ENCODE measurements at regions not wholly inside any gene's neighbourhood (a gene's known extent, or its start where the extent isn't known, plus 50 kb on each side); places are given as distances from the start of the nearest gene placed in this dataset.

DNA sequence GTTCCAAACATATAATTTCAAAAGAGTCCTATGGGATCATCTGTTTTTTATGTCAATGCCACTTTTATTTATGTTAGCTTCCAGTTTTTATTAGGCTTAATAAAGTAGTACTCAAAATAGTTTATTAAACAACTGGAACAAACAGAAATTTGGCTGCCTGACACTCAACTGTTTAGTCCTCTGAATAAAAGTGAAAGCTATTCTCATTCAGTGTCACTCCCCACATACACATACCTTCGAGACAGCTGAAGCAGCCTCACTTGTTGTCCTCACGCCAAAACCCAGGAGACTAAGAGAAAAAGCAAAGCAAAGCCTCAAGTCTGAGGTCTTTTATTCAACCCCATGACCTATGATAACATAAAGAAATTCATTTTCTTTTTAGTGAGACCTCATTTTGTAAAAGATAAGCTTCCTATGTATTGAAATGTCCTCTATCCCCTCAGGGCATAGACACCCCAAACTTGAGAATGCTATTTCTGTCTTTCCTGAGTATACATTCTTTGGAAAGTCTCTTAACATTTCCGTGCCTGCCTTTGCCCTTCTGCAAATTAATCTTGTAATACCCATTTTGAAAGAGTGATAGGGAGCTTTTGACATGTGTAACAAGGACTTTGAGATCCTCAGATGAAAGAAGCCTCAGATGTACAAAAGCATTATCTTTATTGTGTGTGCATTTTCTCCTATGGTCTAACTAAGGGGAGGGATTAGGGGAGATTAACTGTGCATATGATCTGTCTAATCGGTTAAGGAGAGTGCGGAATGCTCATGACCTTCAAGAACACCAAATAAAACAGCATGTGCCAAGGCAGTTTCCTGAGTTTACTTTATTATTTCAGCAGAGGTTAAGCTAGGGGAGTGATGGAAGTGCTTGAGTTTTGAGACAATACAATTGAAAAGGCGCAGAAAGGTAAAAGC lies 1523.7 kb upstream of the PIK3C3 start:
- no peak for DNase-seq (ENCODE audit: low read depth in 4 of 4, low spot score in 3 of 4)

DNA sequence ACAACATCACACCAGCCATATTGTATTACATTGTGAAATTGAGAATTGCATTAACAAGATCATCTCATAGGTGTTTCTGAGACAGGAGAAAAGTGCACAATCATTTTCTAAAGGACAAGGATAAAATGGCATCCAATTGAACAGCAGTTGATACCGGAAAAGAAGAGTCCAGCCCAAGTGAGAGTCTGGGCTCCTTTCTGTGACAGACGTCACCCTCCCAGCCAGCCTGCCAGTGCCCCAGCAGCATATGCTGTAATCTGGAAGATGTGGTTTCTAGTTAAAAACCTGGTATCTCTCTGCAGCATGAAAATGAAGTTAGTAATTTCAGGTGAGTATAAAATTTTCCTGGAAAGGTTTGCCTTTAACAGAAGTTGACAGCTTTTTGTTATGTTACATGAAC lies 1531.7 kb upstream of the PIK3C3 start:
- no peak for DNase-seq (ENCODE audit: low read depth in 4 of 4, low spot score in 3 of 4)

DNA sequence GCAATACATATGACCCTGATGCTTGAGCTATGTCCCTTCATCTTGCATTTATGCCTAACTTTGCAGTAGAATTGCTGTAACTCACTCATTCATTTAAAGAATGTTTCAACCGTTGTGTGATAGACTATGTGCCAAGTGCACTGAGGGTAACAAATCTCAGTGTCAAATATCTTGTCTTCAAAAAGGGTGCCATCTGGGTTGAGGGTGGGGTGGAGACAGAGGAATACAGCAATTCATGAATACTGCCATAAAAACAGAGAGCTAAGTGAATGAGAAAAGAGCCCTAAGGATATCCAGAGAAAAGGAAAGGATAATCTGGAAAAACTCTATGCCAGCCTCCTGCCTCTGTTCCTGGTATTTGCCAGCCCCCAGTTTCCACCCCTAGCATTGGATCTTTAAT lies 1534.4 kb upstream of the PIK3C3 start:
- no peak for DNase-seq (ENCODE audit: low read depth in 4 of 4, low spot score in 3 of 4)

DNA sequence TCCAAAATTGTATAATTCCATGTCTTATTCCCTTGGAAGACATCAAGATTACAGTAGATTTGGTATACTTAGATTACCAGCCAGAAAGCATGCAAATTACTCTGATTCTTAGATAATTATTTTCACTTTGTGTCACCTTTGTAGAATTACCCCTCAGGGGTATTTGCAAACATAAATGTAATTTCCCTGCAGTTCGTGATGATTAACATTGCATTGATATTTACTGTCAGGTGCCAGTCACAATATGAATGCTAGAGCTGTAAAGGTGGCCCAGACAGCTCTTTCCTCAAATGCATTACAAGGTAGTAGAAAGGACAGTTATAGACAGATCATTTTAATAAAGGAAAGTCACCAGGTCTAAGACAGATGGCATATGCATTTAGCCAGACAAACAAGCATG lies 1537.5 kb upstream of the PIK3C3 start:
- DNase-seq (ENCODE audit: low read depth in 4 of 4, low spot score in 3 of 4), result no peak

DNA sequence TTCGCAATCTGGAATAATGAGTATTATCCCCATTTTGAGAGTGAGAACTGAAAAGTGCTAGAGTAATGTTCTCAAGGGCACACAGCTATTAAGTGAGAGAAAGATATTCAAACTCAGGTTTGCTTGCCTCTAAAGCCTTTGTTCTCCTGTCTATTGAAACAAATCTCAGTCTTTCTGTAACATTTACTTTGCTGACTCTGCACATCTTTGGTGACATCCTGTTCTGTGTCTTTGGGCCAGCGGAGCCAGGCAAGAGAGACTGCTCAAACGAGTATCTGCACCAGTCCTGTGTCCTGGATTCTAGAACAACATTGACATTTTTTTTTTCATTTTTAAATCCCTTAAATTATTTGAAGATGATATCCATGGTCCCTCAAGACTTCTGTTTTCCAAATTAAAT lies 1539.2 kb upstream of the PIK3C3 start:
- DNase-seq (ENCODE audit: low read depth in 4 of 4, low spot score in 3 of 4), result no peak

DNA sequence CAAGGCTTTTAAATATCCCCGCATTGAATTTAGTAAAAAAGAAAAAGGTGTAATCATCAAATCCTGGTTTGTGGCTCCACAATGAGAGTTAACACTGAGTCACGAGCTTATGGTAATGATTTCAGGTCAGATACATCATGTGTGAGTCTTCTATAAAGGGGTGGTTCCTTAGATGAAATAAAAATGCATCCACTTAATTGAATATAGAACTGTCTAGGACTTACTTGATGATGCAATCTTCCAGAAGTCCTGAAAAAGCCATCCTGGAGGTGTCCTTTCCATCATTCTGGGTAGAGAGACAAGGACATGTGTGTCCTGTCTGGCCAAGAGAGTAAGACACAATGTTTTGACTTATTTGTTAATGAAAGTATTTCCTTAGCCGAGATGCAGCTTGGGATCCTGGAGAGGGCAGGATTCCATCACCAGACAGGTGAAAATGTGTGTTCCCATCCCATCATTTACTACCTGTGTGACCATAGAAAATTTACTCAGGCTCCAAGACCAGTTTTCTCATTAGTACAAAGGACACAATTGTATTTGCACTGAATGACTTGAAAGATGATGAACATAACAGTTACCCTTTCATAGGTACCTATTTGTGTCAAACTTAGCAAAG lies 1539.8 kb upstream of the PIK3C3 start:
- DNase-seq (ENCODE audit: low read depth in 4 of 4, low spot score in 3 of 4), result no peak

DNA sequence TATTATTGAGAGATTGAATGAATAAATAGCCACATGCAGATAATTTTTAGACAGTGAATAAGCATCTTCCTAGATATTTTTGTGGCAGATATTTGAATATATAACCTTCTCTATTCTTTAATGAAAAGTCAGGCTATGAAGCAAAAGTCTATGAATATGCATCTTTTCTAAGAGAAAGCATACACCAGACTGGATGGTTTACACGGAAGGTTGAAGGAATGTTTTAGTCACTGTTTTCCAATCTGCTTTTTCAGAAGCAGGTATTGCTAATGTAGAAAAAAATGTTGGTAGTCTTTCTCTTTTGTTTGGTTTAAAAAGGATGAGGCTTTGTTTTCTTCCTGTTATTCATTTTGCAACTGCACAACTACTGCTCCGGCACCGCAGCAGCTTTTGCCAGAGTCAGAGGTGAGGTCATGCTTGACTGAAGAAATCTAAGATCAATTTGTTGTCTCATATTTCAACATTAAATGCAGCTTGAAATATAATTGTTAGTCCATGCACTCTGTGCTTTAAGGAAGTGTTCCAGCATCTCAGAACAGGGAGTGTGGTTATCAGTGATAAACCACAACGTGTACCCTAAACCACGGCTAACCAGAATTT lies 1540.8 kb upstream of the PIK3C3 start:
- no peak for DNase-seq (ENCODE audit: low read depth in 4 of 4, low spot score in 3 of 4)

DNA sequence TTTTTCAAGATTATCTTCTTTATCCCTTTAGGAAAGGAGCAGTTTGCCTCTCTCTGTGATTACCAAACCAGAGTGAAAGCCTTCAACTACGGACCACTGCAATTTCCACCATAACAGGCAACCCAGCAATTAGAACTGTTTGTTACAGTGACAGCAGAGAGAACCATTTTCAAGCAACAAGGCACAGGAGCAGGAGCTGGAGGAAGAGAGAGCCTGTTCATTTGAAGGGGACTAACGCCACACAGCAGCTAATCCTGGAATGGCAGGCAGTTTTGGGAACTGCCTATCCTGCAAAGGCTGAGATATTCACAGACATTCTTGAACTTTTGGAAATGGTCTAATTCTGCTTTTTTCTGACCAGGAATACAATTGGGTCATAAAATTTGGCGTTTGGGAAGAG lies 1541.9 kb upstream of the PIK3C3 start:
- peak in 2 of 4 donors; percentile 11 to 12 for DNase-seq (ENCODE audit: low read depth in 4 of 4, low spot score in 3 of 4)

DNA sequence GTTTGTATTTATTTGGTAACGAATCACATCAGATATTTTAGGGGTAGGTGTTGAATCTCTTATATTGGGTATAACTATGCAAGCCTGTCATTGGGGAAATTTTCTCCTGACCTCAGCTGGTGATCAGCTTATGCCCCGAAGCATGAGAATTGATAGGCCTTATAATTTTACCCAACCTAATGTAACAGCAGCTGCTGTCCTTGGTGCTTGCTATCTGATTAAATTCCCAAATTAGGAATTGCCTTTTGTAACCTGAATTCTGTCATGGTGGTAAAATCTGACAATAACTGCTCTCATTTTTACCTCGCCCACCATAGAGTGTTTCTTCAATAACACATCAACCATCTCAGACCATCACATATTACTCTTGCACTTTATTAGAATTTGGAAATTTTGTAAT lies 1542.6 kb upstream of the PIK3C3 start:
- DNase-seq (ENCODE audit: low read depth in 4 of 4, low spot score in 3 of 4), result no peak

DNA sequence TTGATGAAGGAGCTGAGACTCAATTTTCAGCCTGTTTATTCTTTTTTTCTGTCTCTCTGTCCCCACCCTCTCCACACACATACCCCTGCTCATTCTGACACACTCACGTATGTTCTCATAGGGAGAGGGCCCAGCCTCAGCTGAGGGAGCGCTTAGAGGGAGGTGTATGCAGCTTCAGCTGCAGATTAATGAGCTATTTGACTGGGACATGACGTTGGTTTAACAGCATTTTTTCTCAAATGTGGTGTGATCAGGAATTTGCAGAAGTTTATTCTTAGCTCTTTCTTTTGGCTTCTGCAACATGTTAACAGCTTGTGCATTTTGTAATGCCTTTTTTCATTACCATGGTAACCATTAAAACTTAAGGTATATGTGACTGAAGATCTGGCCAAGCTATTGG lies 1547.1 kb upstream of the PIK3C3 start:
- DNase-seq (ENCODE audit: low read depth in 4 of 4, low spot score in 3 of 4), result no peak

DNA sequence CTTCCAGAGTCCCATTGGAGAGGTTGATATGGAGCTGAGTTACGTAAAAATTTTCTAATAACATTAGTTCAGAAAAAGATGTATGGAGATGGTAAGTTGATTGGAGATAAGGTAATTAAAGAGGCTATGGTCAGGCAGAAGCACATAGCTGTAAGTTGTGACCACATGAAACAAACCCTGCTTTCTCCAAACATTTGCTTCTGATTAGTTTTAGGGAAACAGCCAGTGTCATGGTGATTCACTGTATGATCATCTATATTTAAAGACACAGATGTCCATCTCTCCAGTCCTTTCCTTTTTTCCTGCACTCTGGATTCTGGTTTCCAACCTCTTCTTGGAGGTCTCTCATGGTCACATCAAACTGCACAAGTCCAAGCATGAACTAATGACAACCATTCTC lies 1550.8 kb upstream of the PIK3C3 start:
- DNase-seq (ENCODE audit: low read depth in 4 of 4, low spot score in 3 of 4), result no peak

DNA sequence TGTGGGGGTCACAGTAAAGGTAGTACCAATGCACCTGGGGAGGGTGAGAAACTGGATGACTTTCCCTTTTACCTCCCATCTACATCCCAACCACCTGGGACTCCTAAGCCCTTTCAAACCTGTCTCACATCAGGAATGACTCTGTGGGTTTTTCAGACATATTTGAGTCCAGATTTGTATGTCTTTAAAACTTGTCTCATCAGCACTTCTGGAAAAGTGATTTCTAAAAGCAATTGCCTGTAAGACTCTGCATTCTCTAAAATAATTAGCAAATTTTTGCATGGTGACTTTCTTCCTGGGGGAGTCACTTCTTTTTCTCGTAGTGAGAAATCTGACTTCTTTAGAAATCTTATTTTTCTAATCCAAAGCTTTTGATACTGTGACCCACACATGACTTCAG lies 1553.0 kb upstream of the PIK3C3 start:
- DNase-seq (ENCODE audit: low read depth in 4 of 4, low spot score in 3 of 4), result no peak

DNA sequence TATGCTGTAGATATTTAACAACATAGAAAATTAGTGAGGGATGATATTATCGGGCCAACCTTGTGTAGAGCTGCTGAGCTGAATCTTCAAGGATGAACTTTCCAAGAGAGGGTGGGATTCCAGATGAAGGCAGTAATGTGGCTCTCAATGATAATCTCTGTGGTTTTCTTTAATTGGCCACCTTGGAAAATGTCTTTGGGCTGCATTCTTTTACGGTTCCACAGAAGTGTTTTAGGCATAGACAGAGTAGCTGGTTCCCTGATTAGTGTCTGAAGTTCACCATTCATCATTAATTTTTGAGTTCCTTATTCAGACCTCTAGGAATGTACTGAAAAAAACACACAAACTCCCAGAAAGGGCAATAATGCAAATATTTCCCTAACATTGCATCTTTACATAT lies 1566.9 kb upstream of the PIK3C3 start:
- no peak for DNase-seq (ENCODE audit: low read depth in 4 of 4, low spot score in 3 of 4)

DNA sequence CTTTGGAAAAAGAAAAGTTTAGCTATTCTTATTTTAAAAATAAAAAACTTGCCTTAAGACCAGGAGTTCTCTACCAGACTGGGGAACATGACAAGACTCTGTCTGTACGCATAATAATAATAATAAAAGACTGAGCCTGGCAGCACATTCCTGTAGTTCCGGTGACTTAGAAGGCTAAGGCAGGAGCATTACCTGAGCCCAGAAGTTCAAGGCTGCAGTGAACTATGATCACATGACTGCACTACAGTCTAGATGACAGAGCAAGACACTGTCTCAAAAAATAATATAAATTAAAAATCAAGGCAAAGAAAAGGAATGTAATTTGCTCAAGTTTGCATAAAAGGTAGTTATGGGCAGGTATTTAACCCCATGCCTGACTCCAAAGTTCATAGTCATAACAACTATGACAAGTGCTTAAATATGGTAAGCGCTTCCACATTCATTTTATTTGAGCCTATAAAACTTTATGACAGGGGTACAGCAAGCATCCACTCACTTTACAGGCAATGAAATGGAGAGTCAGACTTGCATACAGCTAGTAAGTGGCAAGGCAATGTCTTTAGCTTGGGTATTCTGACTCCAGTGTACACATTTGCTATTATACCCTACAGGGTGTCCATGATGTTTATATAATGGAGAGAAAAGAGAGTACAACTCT lies 1567.8 kb upstream of the PIK3C3 start:
- no peak for DNase-seq (ENCODE audit: low read depth in 4 of 4, low spot score in 3 of 4)

DNA sequence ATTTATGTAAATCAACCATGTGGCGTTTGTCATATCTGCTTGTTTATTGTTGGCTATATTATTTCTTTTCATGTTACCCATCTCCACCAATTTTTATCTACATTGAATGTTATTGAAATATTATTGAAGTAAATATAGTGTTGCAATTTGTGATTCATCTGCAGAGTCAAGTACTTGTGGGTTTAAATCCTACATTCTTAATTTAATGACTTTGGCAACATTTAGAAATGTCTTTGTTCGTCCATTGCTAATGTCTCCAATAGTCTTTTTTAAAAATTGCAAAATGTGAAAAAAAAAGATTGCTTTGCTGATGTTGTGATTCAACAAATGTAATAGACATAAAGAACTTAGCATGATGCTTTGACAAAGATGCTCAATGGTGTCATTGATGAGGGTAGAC lies 1572.8 kb upstream of the PIK3C3 start:
- no peak for DNase-seq (ENCODE audit: low read depth in 4 of 4, low spot score in 3 of 4)

DNA sequence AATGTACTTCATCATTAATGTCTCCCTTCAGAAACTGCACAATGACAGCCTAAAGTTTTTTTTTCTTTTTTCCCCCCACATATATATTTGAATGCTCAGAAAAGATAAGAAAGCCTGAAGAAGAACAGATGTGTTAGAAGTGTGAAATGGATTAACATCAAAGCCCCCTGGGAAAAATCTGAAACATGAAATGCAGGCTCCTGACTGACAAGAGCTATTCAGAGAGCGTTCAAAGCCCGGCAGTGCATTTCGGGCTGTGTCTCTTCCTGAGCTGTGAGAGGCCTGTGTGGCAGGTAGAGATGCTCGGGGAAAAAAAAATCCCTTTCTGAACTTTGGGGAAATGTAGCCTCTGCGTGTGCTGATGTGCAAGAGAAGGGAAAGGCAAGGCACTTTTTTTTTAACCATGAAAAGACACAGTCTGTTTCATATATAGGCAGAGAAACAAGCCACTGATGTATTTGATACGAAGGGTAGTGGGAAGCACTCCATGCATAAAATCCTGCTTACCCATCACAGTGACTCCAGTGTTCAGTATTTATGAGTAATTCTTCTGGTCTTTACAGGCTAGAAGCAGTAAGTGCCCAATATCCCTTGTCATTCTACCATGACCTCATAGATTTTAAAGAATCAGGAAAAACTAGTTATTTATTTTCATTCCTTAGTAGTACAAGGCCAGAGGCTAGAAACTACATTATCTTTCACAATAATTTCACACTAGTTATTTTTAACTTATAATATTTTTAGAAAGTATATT lies 1574.2 kb upstream of the PIK3C3 start:
- no peak for DNase-seq (ENCODE audit: low read depth in 4 of 4, low spot score in 3 of 4)

DNA sequence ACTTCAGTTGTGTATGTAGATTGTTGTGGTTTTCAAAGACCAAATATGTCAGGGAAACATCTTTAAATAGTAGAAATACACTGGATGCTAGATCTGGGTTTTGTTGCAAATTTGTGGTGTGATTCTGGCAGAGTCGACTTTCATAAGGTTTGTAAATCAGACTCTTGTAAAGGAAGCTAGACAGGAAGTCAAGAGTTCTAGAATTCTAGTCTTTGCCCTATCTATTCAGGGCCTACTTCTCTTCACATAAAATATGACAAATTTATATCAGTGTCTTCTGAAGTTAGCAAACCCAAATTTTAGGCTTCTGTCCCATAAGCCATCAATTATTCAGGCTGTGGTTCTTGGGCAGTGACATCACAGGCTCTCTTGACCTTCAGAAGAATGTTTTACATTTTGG lies 1579.2 kb upstream of the PIK3C3 start:
- DNase-seq (ENCODE audit: low read depth in 4 of 4, low spot score in 3 of 4), result peak in 3 of 4 donors; percentile 14 to 21 (median 15)

DNA sequence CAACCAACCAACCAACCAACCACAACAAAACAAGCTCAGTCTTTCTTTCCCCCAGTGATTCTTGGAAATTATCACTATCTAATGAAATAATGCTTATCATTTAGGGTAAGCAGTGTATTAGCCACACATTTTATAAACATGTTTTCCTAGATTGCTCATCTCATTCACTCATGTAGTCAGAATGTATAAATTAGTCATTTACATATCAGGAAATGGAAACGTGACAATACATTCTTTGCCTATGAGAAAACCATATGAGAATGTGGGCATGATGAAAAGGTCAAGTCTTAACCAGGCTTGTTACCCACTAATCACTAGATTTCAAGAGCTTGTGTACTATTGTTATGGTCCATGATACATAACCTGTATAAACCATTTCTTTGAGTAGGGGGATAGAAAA lies 1583.4 kb upstream of the PIK3C3 start:
- DNase-seq (ENCODE audit: low read depth in 4 of 4, low spot score in 3 of 4), result no peak

DNA sequence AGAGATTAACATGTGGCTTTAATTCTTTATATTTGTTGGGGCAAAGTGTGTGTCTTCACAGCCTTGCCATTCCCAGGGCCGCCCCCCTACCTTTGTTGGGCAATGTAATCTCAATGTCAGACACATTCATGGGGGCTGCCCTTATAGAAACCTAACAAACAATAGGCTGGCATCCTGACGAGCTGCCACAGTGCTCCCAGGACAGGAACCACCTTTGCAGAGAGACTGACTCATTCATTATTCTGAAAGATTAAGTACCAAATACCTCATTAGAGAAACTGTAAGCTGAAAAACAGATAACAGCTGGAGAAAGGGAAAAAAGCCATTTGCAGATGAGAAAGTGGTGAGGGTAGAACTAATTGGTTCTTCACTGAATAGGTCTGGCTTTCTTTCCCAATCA lies 1587.5 kb upstream of the PIK3C3 start:
- no peak for DNase-seq (ENCODE audit: low read depth in 4 of 4, low spot score in 3 of 4)

DNA sequence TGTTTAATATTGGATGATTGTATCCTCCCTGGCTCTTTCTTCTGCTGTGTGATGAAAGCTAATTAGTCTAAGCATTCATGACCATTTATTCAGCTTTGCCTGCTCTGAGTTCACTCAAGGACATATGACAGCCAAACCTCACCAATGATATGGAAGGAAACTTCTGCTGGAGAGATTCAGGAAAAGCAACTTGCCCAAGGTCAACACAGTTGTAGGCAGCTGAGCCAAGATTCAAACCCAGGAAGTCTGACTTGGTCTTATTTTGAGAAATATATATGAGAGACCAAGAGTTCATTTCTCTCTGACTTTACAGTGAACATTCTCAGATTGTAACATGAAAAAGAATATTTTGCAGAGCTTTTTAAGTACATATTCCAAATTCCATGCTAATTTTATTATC lies 1588.5 kb upstream of the PIK3C3 start:
- DNase-seq (ENCODE audit: low read depth in 4 of 4, low spot score in 3 of 4), result no peak

DNA sequence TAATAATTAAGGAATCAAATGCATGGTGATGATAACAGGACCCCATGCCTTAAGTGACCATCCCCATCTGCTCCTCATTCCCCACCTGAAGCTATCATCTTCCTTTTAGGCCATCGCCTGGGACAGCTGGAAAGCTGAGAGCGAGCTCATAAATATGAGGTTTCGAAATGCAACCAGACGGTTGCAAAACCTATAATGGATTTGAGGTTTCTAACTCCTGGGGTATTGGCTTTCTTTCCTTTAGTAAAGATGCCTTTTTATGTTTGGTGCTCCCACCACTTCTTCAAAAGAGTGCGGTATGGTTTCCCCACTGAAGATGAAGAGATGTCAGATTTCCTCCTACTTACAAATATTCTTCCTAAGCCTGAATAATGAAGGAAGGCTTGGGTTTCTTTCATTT lies 1589.5 kb upstream of the PIK3C3 start:
- no peak for DNase-seq (ENCODE audit: low read depth in 4 of 4, low spot score in 3 of 4)
